Panc1 (cell line): ENCODE measurements at regions not wholly inside any gene's neighbourhood (a gene's known extent, or its start where the extent isn't known, plus 50 kb on each side); places are given as distances from the start of the nearest gene placed in this dataset.

Experiments used
- POLR2AphosphoS5 ChIP-seq: IDR thresholded peaks from 2 replicates; pipeline ENCODE4 v1.6.1; 2012; ENCODE audit warnings: mild to moderate bottlenecking, low read depth, low read length, moderate library complexity
- SIN3A ChIP-seq: IDR thresholded peaks from 2 replicates; pipeline ENCODE4 v1.6.1; 2012; ENCODE audit warnings: low read depth, mild to moderate bottlenecking, low read length, moderate library complexity, borderline replicate concordance; ENCODE audit not compliant: insufficient read depth
- TCF7L2 ChIP-seq: IDR thresholded peaks from 2 replicates; pipeline ENCODE4 v1.6.1; 2011; ENCODE audit warnings: mild to moderate bottlenecking, low read depth, low read length, inconsistent platforms
- TF ChIP-seq, protein P1 (sequence below): fragments of 450-650 bp; IDR thresholded peaks from 2 replicates; pipeline ENCODE4 v1.5.1; 2017; ENCODE audit warnings: mild to moderate bottlenecking
- TF ChIP-seq, protein P2 (sequence below), 2 experiments: IDR thresholded peaks; 2 replicates each; pipeline ENCODE4 v1.6.1; 2011 to 2012; ENCODE audit warnings: low read depth in 2 of 2, control low read depth in 1 of 2, low read length in 1 of 2, mild to moderate bottlenecking in 1 of 2, moderate library complexity in 1 of 2; ENCODE audit not compliant: insufficient read depth in 1 of 2

DNA sequence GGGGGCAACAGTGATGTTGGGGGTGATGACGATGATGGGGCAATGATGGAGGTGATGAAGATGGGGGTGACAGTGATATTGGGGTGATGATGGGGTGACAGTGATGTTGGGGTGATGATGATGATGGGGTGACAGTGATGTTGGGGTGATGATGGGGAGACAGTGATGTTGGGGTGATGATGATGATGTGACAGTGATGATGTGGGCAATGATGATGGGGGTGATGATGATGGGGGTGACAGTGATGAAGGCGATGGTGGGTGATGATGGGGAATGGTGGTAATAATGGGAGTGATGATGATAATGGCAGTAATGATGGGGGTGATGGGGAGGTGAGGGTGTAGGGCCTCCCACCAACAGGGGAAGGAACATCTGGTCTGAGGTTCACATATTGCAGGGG lies 150.6 kb downstream of the ERMARD start:
- TF ChIP-seq, protein P1, sequence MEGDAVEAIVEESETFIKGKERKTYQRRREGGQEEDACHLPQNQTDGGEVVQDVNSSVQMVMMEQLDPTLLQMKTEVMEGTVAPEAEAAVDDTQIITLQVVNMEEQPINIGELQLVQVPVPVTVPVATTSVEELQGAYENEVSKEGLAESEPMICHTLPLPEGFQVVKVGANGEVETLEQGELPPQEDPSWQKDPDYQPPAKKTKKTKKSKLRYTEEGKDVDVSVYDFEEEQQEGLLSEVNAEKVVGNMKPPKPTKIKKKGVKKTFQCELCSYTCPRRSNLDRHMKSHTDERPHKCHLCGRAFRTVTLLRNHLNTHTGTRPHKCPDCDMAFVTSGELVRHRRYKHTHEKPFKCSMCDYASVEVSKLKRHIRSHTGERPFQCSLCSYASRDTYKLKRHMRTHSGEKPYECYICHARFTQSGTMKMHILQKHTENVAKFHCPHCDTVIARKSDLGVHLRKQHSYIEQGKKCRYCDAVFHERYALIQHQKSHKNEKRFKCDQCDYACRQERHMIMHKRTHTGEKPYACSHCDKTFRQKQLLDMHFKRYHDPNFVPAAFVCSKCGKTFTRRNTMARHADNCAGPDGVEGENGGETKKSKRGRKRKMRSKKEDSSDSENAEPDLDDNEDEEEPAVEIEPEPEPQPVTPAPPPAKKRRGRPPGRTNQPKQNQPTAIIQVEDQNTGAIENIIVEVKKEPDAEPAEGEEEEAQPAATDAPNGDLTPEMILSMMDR: no peak
- TF ChIP-seq POLR2AphosphoS5 (no peak), SIN3A (no peak), TCF7L2 (no peak)
- TF ChIP-seq, protein P2, sequence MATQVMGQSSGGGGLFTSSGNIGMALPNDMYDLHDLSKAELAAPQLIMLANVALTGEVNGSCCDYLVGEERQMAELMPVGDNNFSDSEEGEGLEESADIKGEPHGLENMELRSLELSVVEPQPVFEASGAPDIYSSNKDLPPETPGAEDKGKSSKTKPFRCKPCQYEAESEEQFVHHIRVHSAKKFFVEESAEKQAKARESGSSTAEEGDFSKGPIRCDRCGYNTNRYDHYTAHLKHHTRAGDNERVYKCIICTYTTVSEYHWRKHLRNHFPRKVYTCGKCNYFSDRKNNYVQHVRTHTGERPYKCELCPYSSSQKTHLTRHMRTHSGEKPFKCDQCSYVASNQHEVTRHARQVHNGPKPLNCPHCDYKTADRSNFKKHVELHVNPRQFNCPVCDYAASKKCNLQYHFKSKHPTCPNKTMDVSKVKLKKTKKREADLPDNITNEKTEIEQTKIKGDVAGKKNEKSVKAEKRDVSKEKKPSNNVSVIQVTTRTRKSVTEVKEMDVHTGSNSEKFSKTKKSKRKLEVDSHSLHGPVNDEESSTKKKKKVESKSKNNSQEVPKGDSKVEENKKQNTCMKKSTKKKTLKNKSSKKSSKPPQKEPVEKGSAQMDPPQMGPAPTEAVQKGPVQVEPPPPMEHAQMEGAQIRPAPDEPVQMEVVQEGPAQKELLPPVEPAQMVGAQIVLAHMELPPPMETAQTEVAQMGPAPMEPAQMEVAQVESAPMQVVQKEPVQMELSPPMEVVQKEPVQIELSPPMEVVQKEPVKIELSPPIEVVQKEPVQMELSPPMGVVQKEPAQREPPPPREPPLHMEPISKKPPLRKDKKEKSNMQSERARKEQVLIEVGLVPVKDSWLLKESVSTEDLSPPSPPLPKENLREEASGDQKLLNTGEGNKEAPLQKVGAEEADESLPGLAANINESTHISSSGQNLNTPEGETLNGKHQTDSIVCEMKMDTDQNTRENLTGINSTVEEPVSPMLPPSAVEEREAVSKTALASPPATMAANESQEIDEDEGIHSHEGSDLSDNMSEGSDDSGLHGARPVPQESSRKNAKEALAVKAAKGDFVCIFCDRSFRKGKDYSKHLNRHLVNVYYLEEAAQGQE (IDR thresholded peaks at IDR 0.05; ENCODE audit: insufficient read depth in 1 of 2, low read depth in 2 of 2, low read length in 1 of 2): no peak
